IMR-90 (cell line): ENCODE measurements at regions not wholly inside any gene's neighbourhood (a gene's known extent, or its start where the extent isn't known, plus 50 kb on each side); places are given as distances from the start of the nearest gene placed in this dataset.
"Not testable (repeated sequence)": the region's sequence is repeated elsewhere in the genome, so short reads cannot be mapped to it uniquely, and the experiment has no call there.

Experiments used
- ATAC-seq: fragments of 200-7000 bp; cut with Tn5 transposase; 2 replicates; pipeline ENCODE4 v1.9.1; 2020; ENCODE audit warnings: low read depth, mild to moderate bottlenecking, moderate library complexity
- BruUV-seq: library from RNA; stranded (reverse); fragments of 400-500 nt; replicated peaks from 2 replicates; lab custom pipeline; 2021; lab: Mats Ljungman, UMichigan
- CTCF ChIA-PET: fragments of 300-600 bp; formaldehyde crosslinking; extraction: SDS; loops from one replicate; lab custom pipeline; 2021; ENCODE audit warnings: antibody characterized with exemption; lab: Yijun Ruan, JAX
- POLR2A ChIA-PET: fragments of 300-600 bp; sonication (Branson Sonifier 250); formaldehyde crosslinking; loops from one replicate; lab custom pipeline; 2022; ENCODE audit warnings: antibody characterized with exemption; ENCODE audit not compliant: unreplicated experiment; lab: Charles Lee
- DNase-seq: peaks from one replicate; pipeline ENCODE4 v3.0.0; 2013
- H2AFZ ChIP-seq: replicated peaks from 2 replicates; pipeline ENCODE3; 2013; ENCODE audit warnings: low read length, mild to moderate bottlenecking; ENCODE audit not compliant: poor library complexity
- H2AK5ac ChIP-seq: 2 replicates; pipeline ENCODE4 v1.6.1; 2013; ENCODE audit warnings: low read depth, low read length, inconsistent platforms
- H2AK9ac ChIP-seq: replicated peaks from 2 replicates; pipeline ENCODE3; 2013; ENCODE audit warnings: mild to moderate bottlenecking, low read depth, low read length, moderate library complexity; ENCODE audit not compliant: poor library complexity
- H2BK120ac ChIP-seq: 2 replicates; pipeline ENCODE4 v1.6.1; 2013; ENCODE audit warnings: low read depth, low read length, inconsistent platforms
- H2BK15ac ChIP-seq: 3 replicates; pipeline ENCODE4 v1.6.1; 2013; ENCODE audit warnings: low read depth, low read length, inconsistent platforms
- H2BK20ac ChIP-seq: 2 replicates; pipeline ENCODE4 v1.6.1; 2013; ENCODE audit warnings: low read depth, mild to moderate bottlenecking, inconsistent platforms, low read length, moderate library complexity
- H2BK5ac ChIP-seq: 2 replicates; pipeline ENCODE4 v1.6.1; 2013; ENCODE audit warnings: mild to moderate bottlenecking, low read depth, low read length, inconsistent platforms; ENCODE audit not compliant: poor library complexity, severe bottlenecking
- H3K14ac ChIP-seq: replicated peaks from 2 replicates; pipeline ENCODE4 v1.6.1; 2013; ENCODE audit warnings: low read depth, low read length, inconsistent platforms
- H3K18ac ChIP-seq: 2 replicates; pipeline ENCODE4 v1.6.1; 2013; ENCODE audit warnings: low read depth, low read length, control low read depth
- H3K23ac ChIP-seq: 2 replicates; pipeline ENCODE4 v1.6.1; 2013; ENCODE audit warnings: low read depth, low read length, inconsistent platforms
- H3K27ac ChIP-seq: 2 replicates; pipeline ENCODE4 v1.5.1; 2013; ENCODE audit warnings: mild to moderate bottlenecking, control low read depth, low read length; ENCODE audit not compliant: insufficient read depth
- H3K27me3 ChIP-seq: 2 replicates; pipeline ENCODE4 v1.6.1; 2013; ENCODE audit warnings: low read length; ENCODE audit not compliant: control insufficient read depth, insufficient read depth
- H3K36me3 ChIP-seq: 2 replicates; pipeline ENCODE4 v1.6.1; 2013; ENCODE audit warnings: low read length, mixed read lengths; ENCODE audit not compliant: control insufficient read depth, insufficient read depth
- H3K4ac ChIP-seq: 2 replicates; pipeline ENCODE4 v1.6.1; 2013; ENCODE audit warnings: low read depth, low read length, inconsistent platforms
- H3K4me1 ChIP-seq: 2 replicates; pipeline ENCODE4 v1.6.1; 2013; ENCODE audit warnings: low read length, mixed read lengths; ENCODE audit not compliant: control insufficient read depth, insufficient read depth
- H3K4me2 ChIP-seq: 2 replicates; pipeline ENCODE4 v1.6.1; 2013; ENCODE audit warnings: low read depth, mild to moderate bottlenecking, control low read depth, low read length, moderate library complexity
- H3K4me3 ChIP-seq: 2 replicates; pipeline ENCODE4 v1.5.1; 2013; ENCODE audit warnings: low read depth, mild to moderate bottlenecking, control low read depth, low read length, moderate library complexity; ENCODE audit not compliant: insufficient read depth
- H3K56ac ChIP-seq: 2 replicates; pipeline ENCODE4 v1.6.1; 2013; ENCODE audit warnings: low read length, inconsistent platforms; ENCODE audit not compliant: insufficient read depth; ENCODE audit errors: extremely low read depth
- H3K79me1 ChIP-seq, 2 experiments: 2 replicates each; pipeline ENCODE4 v1.6.1; 2013; ENCODE audit warnings: low read length in 2 of 2, inconsistent platforms in 1 of 2, low read depth in 1 of 2
- H3K9ac ChIP-seq: 2 replicates; pipeline ENCODE4 v1.6.1; 2013; ENCODE audit warnings: low read depth, low read length, control low read depth
- H3K9me1 ChIP-seq: 2 replicates; pipeline ENCODE4 v1.6.1; 2013; ENCODE audit warnings: low read length, inconsistent platforms; ENCODE audit not compliant: insufficient read depth
- H3K9me3 ChIP-seq: 2 replicates; pipeline ENCODE4 v1.6.1; 2013; ENCODE audit warnings: low read length; ENCODE audit not compliant: control insufficient read depth, insufficient read depth
- H4K20me1 ChIP-seq: 2 replicates; pipeline ENCODE4 v1.6.1; 2013; ENCODE audit warnings: low read length, inconsistent platforms; ENCODE audit not compliant: insufficient read depth
- H4K5ac ChIP-seq: 2 replicates; pipeline ENCODE4 v1.6.1; 2013; ENCODE audit warnings: mild to moderate bottlenecking, low read depth, low read length, control low read depth
- H4K8ac ChIP-seq, 2 experiments: 2 replicates each; pipeline ENCODE4 v1.6.1; 2013; ENCODE audit warnings: low read depth in 2 of 2, low read length in 2 of 2, control low read depth in 1 of 2, inconsistent platforms in 1 of 2
- H4K91ac ChIP-seq: 2 replicates; pipeline ENCODE4 v1.6.1; 2013; ENCODE audit warnings: low read depth, low read length, inconsistent platforms; ENCODE audit not compliant: insufficient read depth
- WGBS, 2 experiments: methylation state at CpG; one replicate each; pipeline versions ENCODE4 v1.1.5 to v1.1.7; 2013; ENCODE audit warnings: missing lambda C conversion rate in 2 of 2; ENCODE audit not compliant: insufficient read length in 1 of 2; ENCODE audit errors: extremely low coverage in 2 of 2; 5-methylcytosine and 5-hydroxymethylcytosine counted together
- dilution Hi-C: fragments of 300-500 bp; cut with HindIII; formaldehyde crosslinking; loops from one replicate; pipeline ENCODE4 v1.14.3; 2018; ENCODE audit warnings: low sequenced_read_pairs; ENCODE audit not compliant: unreplicated experiment
- in situ Hi-C: fragments of 300-500 bp; cut with MboI; formaldehyde crosslinking; loops from 3 replicates; pipeline ENCODE4 v1.14.3; 2019; ENCODE audit warnings: low sequenced_read_pairs, inconsistent platforms, mixed read lengths
- intact Hi-C: fragments of 100-400 bp; cut with micrococcal nuclease; formaldehyde crosslinking; loops from 2 replicates; pipeline ENCODE4 v1.10.0; 2022

- H2AK5ac ChIP-seq, intact Hi-C loops, H4K8ac ChIP-seq, H4K20me1 ChIP-seq, DNase-seq, H2AK9ac ChIP-seq, H2BK120ac ChIP-seq, H3K4me2 ChIP-seq, H3K9me3 ChIP-seq, H2BK5ac ChIP-seq, H3K4ac ChIP-seq, in situ Hi-C loops, H3K79me1 ChIP-seq, H2BK15ac ChIP-seq, H3K27me3 ChIP-seq, ATAC-seq, H3K36me3 ChIP-seq, H4K91ac ChIP-seq, CTCF ChIA-PET, H4K5ac ChIP-seq, H2BK20ac ChIP-seq, dilution Hi-C loops, H3K9me1 ChIP-seq, H3K23ac ChIP-seq, POLR2A ChIA-PET, H3K18ac ChIP-seq, H3K56ac ChIP-seq, BruUV-seq, H2AFZ ChIP-seq, H3K9ac ChIP-seq, H3K4me3 ChIP-seq, H3K14ac ChIP-seq, H3K27ac ChIP-seq, H3K4me1 ChIP-seq: not testable (repeated sequence)
- 64% methylated on average over 5 of the region's 31 CpGs; no CpG with 5 or more reads in 1 of the 2 experiments for WGBS, 2 experiments
These were observed 221.4 kb downstream of the TP53TG3F start for GRCh38 chr16:33680791-33681190.

- not testable (repeated sequence) for ATAC-seq, H3K9me1 ChIP-seq
These were observed 240.9 kb downstream of the TP53TG3F start for GRCh38 chr16:33700320-33700719.

More at GRCh38 chr16:33700320-33700719, 240.9 kb downstream of the TP53TG3F start:
- H3K36me3 ChIP-seq, H2AK5ac ChIP-seq, H4K5ac ChIP-seq, BruUV-seq, H4K8ac ChIP-seq, H3K18ac ChIP-seq, H2AFZ ChIP-seq, H3K14ac ChIP-seq, H3K23ac ChIP-seq, H3K4me3 ChIP-seq, DNase-seq, H4K91ac ChIP-seq, H3K4me2 ChIP-seq, H3K4me1 ChIP-seq, H3K79me1 ChIP-seq, H3K56ac ChIP-seq, H3K9ac ChIP-seq, intact Hi-C loops, H2AK9ac ChIP-seq, H3K27ac ChIP-seq, POLR2A ChIA-PET, in situ Hi-C loops, H2BK20ac ChIP-seq, CTCF ChIA-PET, H3K27me3 ChIP-seq, H3K9me3 ChIP-seq, H2BK5ac ChIP-seq, H2BK15ac ChIP-seq, H3K4ac ChIP-seq, H2BK120ac ChIP-seq, dilution Hi-C loops, H4K20me1 ChIP-seq: not testable (repeated sequence)
- no CpG with 5 or more reads among the region's 2 CpGs for WGBS, 2 experiments
